Glutamatergic neuron (in vitro differentiated cells): ENCODE measurements at regions not wholly inside any gene's neighbourhood (a gene's known extent, or its start where the extent isn't known, plus 50 kb on each side); places are given as distances from the start of the nearest gene placed in this dataset.

Experiments used
- DNase-seq: peaks from one replicate; pipeline ENCODE4 v3.0.0; 2022
- H3K27ac Mint-ChIP-seq: one replicate; pipeline ENCODE4 v1.8.0; 2020; ENCODE audit warnings: mild to moderate bottlenecking, mixed read lengths, inconsistent platforms; ENCODE audit not compliant: unreplicated experiment
- H3K27me3 Mint-ChIP-seq: one replicate; pipeline ENCODE4 v1.8.0; 2020; ENCODE audit warnings: mild to moderate bottlenecking, moderate library complexity, mixed read lengths, inconsistent platforms; ENCODE audit not compliant: unreplicated experiment
- H3K36me3 Mint-ChIP-seq: one replicate; pipeline ENCODE4 v1.8.0; 2020; ENCODE audit warnings: mild to moderate bottlenecking, mixed read lengths, inconsistent platforms; ENCODE audit not compliant: unreplicated experiment
- H3K4me1 Mint-ChIP-seq: one replicate; pipeline ENCODE4 v1.8.0; 2020; ENCODE audit warnings: mild to moderate bottlenecking, low read depth, mixed read lengths, inconsistent platforms; ENCODE audit not compliant: unreplicated experiment
- H3K4me3 Mint-ChIP-seq: one replicate; pipeline ENCODE4 v1.8.0; 2020; ENCODE audit warnings: mild to moderate bottlenecking, mixed read lengths, inconsistent platforms; ENCODE audit not compliant: unreplicated experiment
- H3K9me3 Mint-ChIP-seq: one replicate; pipeline ENCODE4 v1.8.0; 2020; ENCODE audit warnings: mild to moderate bottlenecking, moderate library complexity, mixed read lengths, inconsistent platforms; ENCODE audit not compliant: unreplicated experiment
- CTCF ChIP-seq: fragments of 200-600 bp; sonication (generic); IDR thresholded peaks from one replicate; pipeline ENCODE4 v1.5.0; 2021; ENCODE audit not compliant: partially characterized antibody, unreplicated experiment

- H3K27me3 Mint-ChIP-seq = no peaks in the 10 kb centered on the region
These were observed 564.5 kb upstream of the ADAMTS9 start for GRCh38 chr3:65252266-65252665.

DNA sequence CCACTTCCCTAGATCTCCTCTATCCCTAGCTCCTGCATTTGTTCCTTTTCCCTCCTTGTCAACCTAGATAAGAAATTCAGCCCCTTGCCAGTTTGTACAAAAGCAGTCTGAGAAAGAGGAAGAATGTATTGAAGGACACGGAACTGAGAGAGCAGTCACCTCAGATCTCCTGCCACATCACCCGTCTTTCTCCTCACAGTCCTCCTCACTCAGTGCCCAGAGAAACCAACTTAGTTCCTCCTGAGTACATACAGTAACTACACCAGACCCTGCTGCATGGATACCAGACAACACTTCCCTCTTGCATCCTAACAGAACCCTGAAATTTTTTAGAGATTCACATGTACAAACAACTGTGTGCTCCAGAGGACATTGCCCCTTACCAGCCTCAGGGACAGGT, 563.6 kb upstream of the ADAMTS9 start:
- Mint-ChIP-seq H3K4me1 (peaks cover 13% of the 10 kb centered on the region), H3K36me3 (peaks cover 8% of the 10 kb centered on the region), H3K9me3 (peaks cover 10% of the 10 kb centered on the region), H3K27me3 (no peaks in the 10 kb centered on the region), H3K4me3 (no peak overlapping the region), H3K27ac (no peak overlapping the region)
- TF ChIP-seq CTCF = no peak
- DNase-seq = no peak

More at GRCh38 chr3:65252266-65252665, 564.5 kb upstream of the ADAMTS9 start:
- no peak for TF ChIP-seq CTCF
- Mint-ChIP-seq H3K4me3 (no peak overlapping the region), H3K27ac (no peak overlapping the region), H3K9me3 (peaks cover 10% of the 10 kb centered on the region), H3K36me3 (peaks cover 8% of the 10 kb centered on the region), H3K4me1 (peaks cover 12% of the 10 kb centered on the region)
- DNase-seq = no peak

DNA sequence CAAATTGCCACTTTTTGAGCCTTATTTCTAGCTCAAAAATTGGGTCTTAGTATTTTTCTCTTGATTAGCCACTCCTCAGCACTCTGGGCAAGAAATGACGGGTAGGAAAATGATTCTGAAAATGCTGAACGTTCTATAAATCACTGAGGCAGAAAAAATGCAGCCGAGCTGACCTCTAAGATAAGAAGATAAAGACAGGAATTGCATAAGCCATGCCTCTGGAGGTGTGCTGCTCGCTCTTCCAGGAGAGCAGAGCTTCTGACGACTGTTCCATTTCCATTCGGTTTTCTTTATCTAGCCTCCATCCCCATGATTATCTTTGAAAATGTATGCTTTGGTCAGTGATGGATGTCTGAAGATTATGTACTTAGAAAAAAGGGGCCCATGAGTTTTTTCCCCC, 558.8 kb upstream of the ADAMTS9 start:
- H3K27ac Mint-ChIP-seq = no peak overlapping the region
- no peak for TF ChIP-seq CTCF

GRCh38 chr3:65245133-65246063, 557.6 kb upstream of the ADAMTS9 start:
- Mint-ChIP-seq H3K4me1 (peaks cover 15% of the 10 kb centered on the region), H3K27ac (no peak overlapping the region), H3K4me3 (no peak overlapping the region), H3K36me3 (no peaks in the 10 kb centered on the region), H3K27me3 (no peaks in the 10 kb centered on the region), H3K9me3 (no peaks in the 10 kb centered on the region)
- TF ChIP-seq CTCF = no peak
- no peak for DNase-seq

More for the DNA sequence above, 558.8 kb upstream of the ADAMTS9 start:
- Mint-ChIP-seq H3K4me3 (no peak overlapping the region), H3K9me3 (peaks cover 3% of the 10 kb centered on the region), H3K36me3 (no peaks in the 10 kb centered on the region), H3K27me3 (no peaks in the 10 kb centered on the region), H3K4me1 (peaks cover 15% of the 10 kb centered on the region)
- DNase-seq = no peak

GRCh38 chr3:65240366-65240765, 552.6 kb upstream of the ADAMTS9 start:
- H3K4me3 Mint-ChIP-seq = no peak overlapping the region
- peaks cover 1% of the 10 kb centered on the region for H3K9me3 Mint-ChIP-seq
- no peak for TF ChIP-seq CTCF
- no peaks in the 10 kb centered on the region for H3K36me3 Mint-ChIP-seq
- no peak for DNase-seq
- no peaks in the 10 kb centered on the region for H3K4me1 Mint-ChIP-seq
- peaks cover 2% of the 10 kb centered on the region for H3K27me3 Mint-ChIP-seq
- H3K27ac Mint-ChIP-seq = no peak overlapping the region
